Peyer's patch (tissue), 4 donors: ENCODE measurements at regions not wholly inside any gene's neighbourhood (a gene's known extent, or its start where the extent isn't known, plus 50 kb on each side); places are given as distances from the start of the nearest gene placed in this dataset.

Source experiments
- DNase-seq, 3 donors: peaks; one replicate each; pipeline ENCODE4 v3.0.0-alpha.2; 2017 to 2019
- H3K27ac ChIP-seq, 4 donors: fragments of 200-600 bp; sonication (generic); one replicate each; pipeline ENCODE4 v1.5.1; 2016 to 2019
- H3K27me3 ChIP-seq, 2 donors: fragments of 200-600 bp; sonication (generic); one replicate each; pipeline ENCODE4 v1.5.1; 2019
- H3K36me3 ChIP-seq, 3 donors: fragments of 200-600 bp; sonication (generic); one replicate each; pipeline ENCODE4 v1.5.1; 2016 to 2019
- H3K4me1 ChIP-seq, 4 donors: fragments of 200-600 bp; sonication (generic); one replicate each; pipeline ENCODE4 v1.5.1; 2016 to 2019
- H3K4me3 ChIP-seq, 4 donors: fragments of 200-600 bp; sonication (generic); 1 replicate in 3 of 4; 2 replicates in 1 of 4; pipeline ENCODE4 v1.5.1; 2016 to 2019; ENCODE audit warnings: mild to moderate bottlenecking in 1 of 4
- H3K9me3 ChIP-seq, 4 donors: fragments of 200-600 bp; sonication (generic); one replicate each; pipeline ENCODE4 v1.5.1; 2016 to 2019; ENCODE audit warnings: mild to moderate bottlenecking in 1 of 4
- POLR2A ChIP-seq, 2 donors: fragments of 450-650 bp; IDR thresholded peaks; one replicate each; pipeline ENCODE4 v1.5.1; 2017; ENCODE audit warnings: antibody characterized with exemption in 2 of 2, mild to moderate bottlenecking in 2 of 2, moderate library complexity in 2 of 2
- TF ChIP-seq, protein P1 (sequence below), 6 experiments: fragments of 450-650 bp in 4 of 6; fragments of 200-600 bp in 2 of 6; sonication (generic) in 1 of 6; IDR thresholded peaks; one replicate each; pipeline ENCODE4 v1.5.1; 2017 to 2019; ENCODE audit warnings: antibody characterized with exemption in 6 of 6, mild to moderate bottlenecking in 3 of 6, moderate library complexity in 1 of 6

DNA sequence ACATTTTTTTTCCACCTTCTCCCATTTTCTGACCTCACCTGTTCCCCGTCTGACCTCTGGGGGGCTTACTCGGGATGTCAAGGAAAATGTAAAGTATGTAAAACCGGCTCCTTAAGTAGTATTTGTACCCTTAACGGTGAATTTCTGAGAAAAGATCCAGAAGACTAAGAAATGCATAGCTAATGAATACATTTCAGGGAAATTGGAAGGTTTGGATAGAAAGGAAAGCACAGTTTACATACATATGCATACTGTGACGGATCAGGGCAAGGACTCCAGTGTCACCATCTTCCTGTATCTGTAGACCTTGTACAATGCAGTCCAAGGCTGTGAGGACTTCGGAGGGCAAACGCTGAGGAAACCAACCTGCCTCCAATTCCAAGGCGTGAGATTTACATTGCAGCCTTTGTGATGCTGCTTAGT is 2185.9 kb upstream of the TENM3 start:
- Histone ChIP-seq H3K4me1 (peaks cover 0 to 15% (median 0%) of the 10 kb centered on the region in 4 donors), H3K4me3 (peak overlapping the region in 2 of 4 donors; percentile 70 to 81), H3K27ac (no peak overlapping the region), H3K27me3 (no peaks in the 10 kb centered on the region), H3K9me3 (no peaks in the 10 kb centered on the region), H3K36me3 (no peaks in the 10 kb centered on the region)
- TF ChIP-seq, protein P1, sequence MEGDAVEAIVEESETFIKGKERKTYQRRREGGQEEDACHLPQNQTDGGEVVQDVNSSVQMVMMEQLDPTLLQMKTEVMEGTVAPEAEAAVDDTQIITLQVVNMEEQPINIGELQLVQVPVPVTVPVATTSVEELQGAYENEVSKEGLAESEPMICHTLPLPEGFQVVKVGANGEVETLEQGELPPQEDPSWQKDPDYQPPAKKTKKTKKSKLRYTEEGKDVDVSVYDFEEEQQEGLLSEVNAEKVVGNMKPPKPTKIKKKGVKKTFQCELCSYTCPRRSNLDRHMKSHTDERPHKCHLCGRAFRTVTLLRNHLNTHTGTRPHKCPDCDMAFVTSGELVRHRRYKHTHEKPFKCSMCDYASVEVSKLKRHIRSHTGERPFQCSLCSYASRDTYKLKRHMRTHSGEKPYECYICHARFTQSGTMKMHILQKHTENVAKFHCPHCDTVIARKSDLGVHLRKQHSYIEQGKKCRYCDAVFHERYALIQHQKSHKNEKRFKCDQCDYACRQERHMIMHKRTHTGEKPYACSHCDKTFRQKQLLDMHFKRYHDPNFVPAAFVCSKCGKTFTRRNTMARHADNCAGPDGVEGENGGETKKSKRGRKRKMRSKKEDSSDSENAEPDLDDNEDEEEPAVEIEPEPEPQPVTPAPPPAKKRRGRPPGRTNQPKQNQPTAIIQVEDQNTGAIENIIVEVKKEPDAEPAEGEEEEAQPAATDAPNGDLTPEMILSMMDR (IDR thresholded peaks at IDR 0.05), result no peak
- TF ChIP-seq POLR2A (IDR thresholded peaks at IDR 0.05), result no peak
- no peak for DNase-seq

DNA sequence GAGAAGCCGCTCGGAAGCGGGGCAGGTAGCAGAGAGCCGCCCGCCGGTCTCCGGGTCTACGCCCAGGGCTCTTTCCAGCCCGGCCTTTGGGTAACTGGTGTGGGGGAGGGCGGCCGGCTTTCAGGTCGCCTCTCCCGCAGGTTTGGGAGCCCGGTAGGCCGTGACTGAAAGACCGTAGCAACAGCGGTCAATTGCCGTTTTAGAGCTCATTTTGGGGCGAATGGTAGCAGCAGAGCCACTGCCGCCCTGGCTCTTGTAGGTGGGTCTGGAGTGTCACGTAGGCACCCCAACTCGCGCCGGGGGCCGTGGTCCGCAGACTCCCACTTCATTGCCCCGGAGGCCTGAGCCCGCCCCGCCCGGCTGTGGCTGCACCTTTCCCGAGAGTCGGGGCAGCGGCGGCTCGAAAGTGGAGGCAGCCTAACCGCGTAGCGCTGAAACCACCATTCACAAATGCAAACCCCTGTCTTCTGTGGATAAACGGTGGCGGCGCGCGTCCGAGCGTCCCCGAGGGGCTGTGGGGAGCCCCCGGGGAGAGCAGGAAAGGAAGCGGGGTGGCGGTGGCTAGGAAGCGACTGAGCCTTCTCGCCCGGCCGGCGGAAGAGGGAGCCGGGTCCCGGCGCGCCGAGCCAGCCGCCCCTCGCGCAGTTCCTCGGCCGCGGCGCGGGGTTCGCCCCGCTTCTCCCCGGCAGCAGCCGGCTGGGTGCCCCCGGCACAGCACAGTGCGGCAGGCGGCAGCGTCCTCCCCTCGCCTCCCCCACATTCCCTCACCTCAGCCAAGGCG is 2185.1 kb upstream of the TENM3 start:
- no peak for TF ChIP-seq POLR2A (IDR thresholded peaks at IDR 0.05)
- TF ChIP-seq, protein P1 (IDR thresholded peaks at IDR 0.05), result no peak
- peaks cover 0 to 15% (median 0%) of the 10 kb centered on the region in 4 donors for H3K4me1 ChIP-seq
- H3K4me3 ChIP-seq, result peak overlapping the region; percentile 35 to 81 (median 54)
- DNase-seq, result peak in 2 of 3 donors; percentile 46 to 65
- no peaks in the 10 kb centered on the region for H3K9me3 ChIP-seq
- peak overlapping the region in 2 of 4 donors; percentile 28 to 48 for H3K27ac ChIP-seq
- H3K27me3 ChIP-seq, result no peaks in the 10 kb centered on the region
- no peaks in the 10 kb centered on the region for H3K36me3 ChIP-seq

DNA sequence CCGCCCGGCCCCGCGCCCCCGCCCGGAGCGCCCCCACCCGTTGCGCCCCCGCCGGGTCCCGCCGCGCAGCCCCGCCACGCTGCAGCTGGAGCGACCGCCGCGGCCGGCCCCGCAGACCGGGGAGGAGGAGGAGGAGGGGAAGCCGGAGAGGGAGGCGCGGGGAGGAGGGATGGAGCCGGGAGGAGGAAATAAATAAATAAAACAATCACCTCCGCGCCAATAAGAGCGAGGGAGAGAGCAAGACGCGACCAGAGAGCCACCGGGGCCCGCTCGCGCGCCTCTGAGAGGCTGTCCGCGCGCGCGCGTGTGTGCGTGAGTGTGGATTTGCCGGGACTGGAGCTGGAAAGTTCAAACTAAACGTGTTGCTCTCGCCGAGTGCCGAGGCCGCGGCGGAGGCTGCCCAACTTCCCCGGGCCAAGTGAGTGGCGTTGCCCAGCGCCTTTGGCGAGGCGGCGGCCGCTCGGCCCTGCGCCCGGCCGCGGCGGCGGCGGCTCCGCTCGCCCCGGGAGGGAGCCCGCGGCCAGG is 2184.4 kb upstream of the TENM3 start:
- H3K36me3 ChIP-seq, result no peaks in the 10 kb centered on the region
- peak overlapping the region; percentile 35 to 81 (median 54) for H3K4me3 ChIP-seq
- peaks cover 0 to 15% (median 0%) of the 10 kb centered on the region in 4 donors for H3K4me1 ChIP-seq
- peak in 2 of 3 donors; percentile 69 to 82 for DNase-seq
- H3K27me3 ChIP-seq, result no peaks in the 10 kb centered on the region
- peak; percentile 55 to 61 for TF ChIP-seq POLR2A (IDR thresholded peaks at IDR 0.05)
- TF ChIP-seq, protein P1 (IDR thresholded peaks at IDR 0.05), result no peak
- peak overlapping the region in 1 of 4 donors; percentile 48 for H3K27ac ChIP-seq
- H3K9me3 ChIP-seq, result no peaks in the 10 kb centered on the region

DNA sequence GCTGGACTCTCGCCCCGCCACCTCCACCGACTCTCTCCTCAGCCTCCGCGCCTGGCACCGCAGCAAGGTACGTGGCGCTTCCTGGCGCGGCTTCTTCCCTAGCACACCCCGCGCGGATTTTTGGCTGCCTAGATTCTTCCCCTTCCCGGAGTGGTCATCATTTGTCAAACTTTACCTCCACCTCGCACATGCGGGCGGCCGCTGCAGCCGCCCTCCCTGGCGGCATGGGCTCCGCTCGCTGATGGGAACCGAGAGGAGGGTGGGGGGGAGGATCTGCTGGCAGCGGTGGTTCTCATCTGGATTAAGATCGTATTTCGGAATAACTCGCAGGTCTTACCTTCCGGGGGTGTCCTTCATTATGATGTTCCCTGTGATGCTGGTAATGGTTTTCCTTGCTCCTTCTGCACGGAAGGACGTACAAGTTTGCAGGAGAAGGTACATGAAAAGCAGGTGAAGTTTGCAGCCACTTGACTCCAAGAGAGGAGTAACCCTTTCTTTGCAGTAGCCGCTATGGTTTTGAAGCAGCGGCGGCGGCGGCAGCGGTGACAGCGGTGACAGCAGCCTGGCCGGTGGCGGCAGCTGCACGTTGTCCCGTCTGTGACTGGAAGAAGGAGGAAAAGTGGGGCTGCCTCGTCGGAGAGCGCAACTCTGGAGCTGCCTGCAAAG is 2183.9 kb upstream of the TENM3 start:
- Histone ChIP-seq H3K9me3 (no peaks in the 10 kb centered on the region), H3K36me3 (no peaks in the 10 kb centered on the region), H3K4me3 (peak overlapping the region; percentile 35 to 81 (median 54)), H3K27me3 (no peaks in the 10 kb centered on the region), H3K4me1 (peaks cover 0 to 15% (median 0%) of the 10 kb centered on the region in 4 donors), H3K27ac (peak overlapping the region in 1 of 4 donors; percentile 48)
- peak in 1 of 3 donors; percentile 55 for DNase-seq
- TF ChIP-seq, protein P1 (IDR thresholded peaks at IDR 0.05), result no peak
- TF ChIP-seq POLR2A (IDR thresholded peaks at IDR 0.05), result no peak

DNA sequence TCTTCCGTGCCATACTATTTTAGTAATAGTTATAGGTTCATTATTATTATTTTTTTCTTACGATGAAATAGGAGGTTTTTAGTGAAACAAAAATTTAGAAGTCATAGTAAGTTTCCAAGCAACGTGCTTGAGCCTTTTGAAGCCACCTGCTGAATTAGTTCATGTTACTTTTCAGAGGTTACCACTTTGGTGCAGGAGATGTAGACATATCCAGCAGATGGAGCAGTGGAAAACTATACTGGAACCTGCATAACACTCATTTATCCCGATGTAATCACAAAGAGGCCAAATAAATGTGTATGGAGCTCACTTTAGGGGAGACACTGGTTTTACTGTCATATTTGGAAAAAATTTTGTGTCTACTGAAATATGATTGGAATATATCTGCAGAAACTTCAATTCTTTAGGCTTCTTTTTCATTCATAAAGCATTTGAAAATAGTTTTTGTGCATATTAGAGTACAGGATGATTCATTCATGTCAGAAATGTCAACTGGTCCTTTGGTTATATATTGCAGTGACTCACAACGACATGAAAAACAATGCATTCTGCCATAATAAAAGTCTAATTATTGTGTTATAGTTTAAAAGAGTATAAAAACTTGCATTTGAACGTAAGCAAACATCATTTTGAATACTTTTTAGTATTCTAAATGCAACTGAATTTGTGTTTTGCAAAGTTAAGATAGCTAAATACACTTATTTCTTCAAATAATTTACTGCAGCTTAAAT is 2182.9 kb upstream of the TENM3 start:
- Histone ChIP-seq H3K36me3 (no peaks in the 10 kb centered on the region), H3K27ac (no peak overlapping the region), H3K4me3 (peak overlapping the region in 2 of 4 donors; percentile 70 to 81), H3K9me3 (no peaks in the 10 kb centered on the region), H3K27me3 (no peaks in the 10 kb centered on the region), H3K4me1 (peaks cover 0 to 15% (median 0%) of the 10 kb centered on the region in 4 donors)
- no peak for DNase-seq
- TF ChIP-seq, protein P1 (IDR thresholded peaks at IDR 0.05), result peak in 3 of 6 experiments; percentile 29 to 43 (median 29)
- no peak for TF ChIP-seq POLR2A (IDR thresholded peaks at IDR 0.05)
